ENCODE measurements at regions not wholly inside any gene's neighbourhood (a gene's known extent, or its start where the extent isn't known, plus 50 kb on each side); places are given as distances from the start of the nearest gene placed in this dataset.

- H3K27ac ChIP-seq, result no peak overlapping the region
- no peak for TF ChIP-seq CTCF (conservative IDR thresholded peaks at IDR 0.05)
- TF ChIP-seq ZFX (IDR thresholded peaks at IDR 0.05), result no peak
Observed at GRCh38 chr9:30673132-30673531, 1711.3 kb upstream of the ACO1 start.

GRCh38 chr9:30676651-30677050, 1707.8 kb upstream of the ACO1 start:
- no peak overlapping the region for H3K27ac ChIP-seq
- TF ChIP-seq ZFX (IDR thresholded peaks at IDR 0.05), result no peak

- TF ChIP-seq CTCF (conservative IDR thresholded peaks at IDR 0.05), result no peak
- no peak for TF ChIP-seq ZFX (IDR thresholded peaks at IDR 0.05)
Observed at GRCh38 chr9:30677221-30677620, 1707.2 kb upstream of the ACO1 start.

GRCh38 chr9:30688801-30689200, 1695.6 kb upstream of the ACO1 start:
- TF ChIP-seq ZFX (IDR thresholded peaks at IDR 0.05) (no peak), CTCF (conservative IDR thresholded peaks at IDR 0.05) (no peak)
- no peak overlapping the region for H3K27ac ChIP-seq

More at GRCh38 chr9:30677221-30677620, 1707.2 kb upstream of the ACO1 start:
- H3K27ac ChIP-seq, result no peak overlapping the region

GRCh38 chr9:30697958-30698357, 1686.5 kb upstream of the ACO1 start:
- TF ChIP-seq ZFX (IDR thresholded peaks at IDR 0.05) (no peak), CTCF (conservative IDR thresholded peaks at IDR 0.05) (no peak)
- no peak overlapping the region for H3K27ac ChIP-seq

- TF ChIP-seq CTCF (conservative IDR thresholded peaks at IDR 0.05) (no peak), ZFX (IDR thresholded peaks at IDR 0.05) (no peak)
- H3K27ac ChIP-seq, result no peak overlapping the region
Observed at GRCh38 chr9:30711591-30711990, 1672.9 kb upstream of the ACO1 start.

GRCh38 chr9:30713243-30713642, 1671.2 kb upstream of the ACO1 start:
- no peak overlapping the region for H3K27ac ChIP-seq
- TF ChIP-seq ZFX (IDR thresholded peaks at IDR 0.05) (no peak), CTCF (conservative IDR thresholded peaks at IDR 0.05) (no peak)

GRCh38 chr9:30714389-30714788, 1670.1 kb upstream of the ACO1 start:
- TF ChIP-seq ZFX (IDR thresholded peaks at IDR 0.05), result no peak
- H3K27ac ChIP-seq, result no peak overlapping the region

GRCh38 chr9:30718483-30718882, 1666.0 kb upstream of the ACO1 start:
- H3K27ac ChIP-seq, result no peak overlapping the region
- TF ChIP-seq CTCF (conservative IDR thresholded peaks at IDR 0.05) (no peak), ZFX (IDR thresholded peaks at IDR 0.05) (no peak)

All from C4-2B (cell line).